Thyroid gland (tissue), 4 donors: ENCODE measurements at regions not wholly inside any gene's neighbourhood (a gene's known extent, or its start where the extent isn't known, plus 50 kb on each side); places are given as distances from the start of the nearest gene placed in this dataset.

ENCODE experiments used
- DNase-seq, 2 donors: peaks; one replicate each; pipeline ENCODE4 v3.0.0-alpha.2; 2019
- H3K27ac ChIP-seq, 3 donors: fragments of 200-600 bp; sonication (generic); 1 replicate in 2 of 3; 2 replicates in 1 of 3; pipeline ENCODE4 v1.5.1; 2016 to 2019; ENCODE audit warnings: mild to moderate bottlenecking in 1 of 3, moderate library complexity in 1 of 3
- H3K27me3 ChIP-seq: fragments of 200-600 bp; sonication (generic); one replicate; pipeline ENCODE4 v1.5.1; 2019
- H3K36me3 ChIP-seq, 2 donors: fragments of 200-600 bp; sonication (generic); one replicate each; pipeline ENCODE4 v1.5.1; 2016 to 2019
- H3K4me1 ChIP-seq, 2 donors: fragments of 200-600 bp; sonication (generic); one replicate each; pipeline ENCODE4 v1.5.1; 2017 to 2019
- H3K4me3 ChIP-seq, 3 donors: fragments of 200-600 bp; sonication (generic); replicated peaks in 1 of 3; 1 replicate in 2 of 3; 2 replicates in 1 of 3; pipeline ENCODE4 v1.5.1; 2016; ENCODE audit warnings: mild to moderate bottlenecking in 1 of 3
- H3K9me3 ChIP-seq: fragments of 200-600 bp; sonication (generic); one replicate; pipeline ENCODE4 v1.5.1; 2017
- POLR2A ChIP-seq, 2 donors: fragments of 450-650 bp; IDR thresholded peaks; one replicate each; pipeline ENCODE4 v1.6.1; 2017; ENCODE audit warnings: antibody characterized with exemption in 2 of 2, mild to moderate bottlenecking in 2 of 2, moderate library complexity in 1 of 2
- WGBS, 2 donors: methylation state at CpG; one replicate each; pipeline ENCODE4 v1.1.5; 2017; 5-methylcytosine and 5-hydroxymethylcytosine counted together
- intact Hi-C: fragments of 100-400 bp; cut with DNase I; formaldehyde crosslinking; loops from one replicate; pipeline ENCODE4 v1.15.1; 2023
- TF ChIP-seq, protein P1 (sequence below), 6 experiments: fragments of 200-600 bp in 3 of 6; fragments of 450-650 bp in 3 of 6; sonication (generic) in 3 of 6; IDR thresholded peaks; one replicate each; pipeline ENCODE4 v1.5.1; 2016 to 2019; ENCODE audit warnings: antibody characterized with exemption in 6 of 6, mild to moderate bottlenecking in 2 of 6, inconsistent platforms in 1 of 6, moderate library complexity in 1 of 6

DNA sequence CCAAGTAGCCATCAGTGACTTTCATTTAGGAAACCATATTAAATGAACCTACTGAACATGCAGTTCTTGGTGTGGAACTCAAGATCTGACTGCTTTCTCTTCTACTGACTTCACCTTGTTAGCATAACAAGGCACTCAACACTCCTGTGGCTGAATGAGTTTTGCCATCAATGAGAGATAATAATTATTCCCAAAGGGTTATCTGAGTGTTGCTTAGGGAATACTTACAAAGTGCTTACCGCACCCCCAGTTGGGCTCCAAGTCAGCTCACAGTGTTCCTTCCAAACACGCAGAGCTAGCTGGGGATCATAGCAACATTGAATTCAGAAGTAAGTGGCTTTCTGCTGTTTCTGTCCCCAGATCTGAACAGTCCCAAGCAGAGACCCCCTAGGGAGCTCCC lies 182.9 kb downstream of the SREK1 start:
- H3K9me3 ChIP-seq: no peaks in the 10 kb centered on the region
- H3K27me3 ChIP-seq: no peaks in the 10 kb centered on the region
- TF ChIP-seq, protein P1, sequence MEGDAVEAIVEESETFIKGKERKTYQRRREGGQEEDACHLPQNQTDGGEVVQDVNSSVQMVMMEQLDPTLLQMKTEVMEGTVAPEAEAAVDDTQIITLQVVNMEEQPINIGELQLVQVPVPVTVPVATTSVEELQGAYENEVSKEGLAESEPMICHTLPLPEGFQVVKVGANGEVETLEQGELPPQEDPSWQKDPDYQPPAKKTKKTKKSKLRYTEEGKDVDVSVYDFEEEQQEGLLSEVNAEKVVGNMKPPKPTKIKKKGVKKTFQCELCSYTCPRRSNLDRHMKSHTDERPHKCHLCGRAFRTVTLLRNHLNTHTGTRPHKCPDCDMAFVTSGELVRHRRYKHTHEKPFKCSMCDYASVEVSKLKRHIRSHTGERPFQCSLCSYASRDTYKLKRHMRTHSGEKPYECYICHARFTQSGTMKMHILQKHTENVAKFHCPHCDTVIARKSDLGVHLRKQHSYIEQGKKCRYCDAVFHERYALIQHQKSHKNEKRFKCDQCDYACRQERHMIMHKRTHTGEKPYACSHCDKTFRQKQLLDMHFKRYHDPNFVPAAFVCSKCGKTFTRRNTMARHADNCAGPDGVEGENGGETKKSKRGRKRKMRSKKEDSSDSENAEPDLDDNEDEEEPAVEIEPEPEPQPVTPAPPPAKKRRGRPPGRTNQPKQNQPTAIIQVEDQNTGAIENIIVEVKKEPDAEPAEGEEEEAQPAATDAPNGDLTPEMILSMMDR (IDR thresholded peaks at IDR 0.05): no peak
- TF ChIP-seq POLR2A (IDR thresholded peaks at IDR 0.05): no peak
- H3K4me1 ChIP-seq: peaks cover 18 to 20% of the 10 kb centered on the region in 2 donors
- no peak overlapping the region for H3K27ac ChIP-seq
- 80 to 90% methylated on average over 2 of the region's 2 CpGs for WGBS, 2 donors
- no peak for DNase-seq
- intact Hi-C loops: no loop called here
- H3K4me3 ChIP-seq: no peak overlapping the region
- no peaks in the 10 kb centered on the region for H3K36me3 ChIP-seq

DNA sequence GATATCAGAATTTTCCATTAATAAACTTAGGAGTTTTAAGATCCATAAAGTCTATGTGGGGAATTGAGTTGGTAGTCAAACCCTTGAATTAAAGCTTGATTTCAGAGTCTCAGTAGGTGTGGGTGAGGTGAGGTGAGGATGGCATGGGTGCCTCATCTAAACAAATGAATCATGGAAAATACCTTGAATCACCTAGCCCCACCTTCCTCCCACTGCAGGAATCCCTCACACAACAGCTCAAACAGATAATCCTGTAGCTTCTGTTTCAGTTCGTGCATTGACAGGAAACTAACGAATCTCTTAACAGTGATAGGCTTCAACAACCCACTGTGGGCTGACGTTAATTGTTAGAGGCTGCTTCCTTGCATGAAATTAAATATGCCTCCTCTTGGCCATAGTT lies 185.0 kb downstream of the SREK1 start:
- DNase-seq: no peak
- Histone ChIP-seq H3K36me3 (no peaks in the 10 kb centered on the region), H3K4me1 (peaks cover 13 to 15% of the 10 kb centered on the region in 2 donors), H3K9me3 (no peaks in the 10 kb centered on the region), H3K27ac (no peak overlapping the region), H3K4me3 (no peak overlapping the region), H3K27me3 (no peaks in the 10 kb centered on the region)
- TF ChIP-seq, protein P1 (IDR thresholded peaks at IDR 0.05): no peak
- no peak for TF ChIP-seq POLR2A (IDR thresholded peaks at IDR 0.05)
- 69 to 89% methylated on average over 3 of the region's 3 CpGs for WGBS, 2 donors
- intact Hi-C loops: no loop called here

DNA sequence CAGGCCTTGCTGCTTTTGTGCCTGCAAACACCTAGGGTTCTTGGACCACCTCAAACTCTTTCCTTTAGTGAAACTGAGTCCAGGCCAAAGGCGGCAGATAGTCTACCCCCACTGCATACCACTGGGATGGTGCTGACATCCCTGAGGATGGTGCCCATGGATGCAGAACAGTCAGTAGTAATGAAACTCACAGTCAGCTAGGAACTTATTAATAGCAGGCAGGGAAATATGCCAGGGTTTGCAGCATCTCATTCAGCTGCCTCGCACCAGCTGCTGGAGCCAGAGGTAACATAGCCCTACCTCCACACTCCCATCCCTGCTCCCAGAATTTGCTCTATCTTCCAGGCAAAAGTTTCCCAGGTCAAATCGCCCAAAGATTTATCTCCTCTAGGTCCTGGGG lies 189.1 kb downstream of the SREK1 start:
- 90 to 93% methylated on average over 3 of the region's 3 CpGs for WGBS, 2 donors
- intact Hi-C loops: no loop called here
- H3K4me3 ChIP-seq: no peak overlapping the region
- no peaks in the 10 kb centered on the region for H3K4me1 ChIP-seq
- no peak for DNase-seq
- TF ChIP-seq, protein P1 (IDR thresholded peaks at IDR 0.05): no peak
- TF ChIP-seq POLR2A (IDR thresholded peaks at IDR 0.05): no peak
- H3K27me3 ChIP-seq: no peaks in the 10 kb centered on the region
- no peak overlapping the region for H3K27ac ChIP-seq
- no peaks in the 10 kb centered on the region for H3K9me3 ChIP-seq
- no peaks in the 10 kb centered on the region for H3K36me3 ChIP-seq

DNA sequence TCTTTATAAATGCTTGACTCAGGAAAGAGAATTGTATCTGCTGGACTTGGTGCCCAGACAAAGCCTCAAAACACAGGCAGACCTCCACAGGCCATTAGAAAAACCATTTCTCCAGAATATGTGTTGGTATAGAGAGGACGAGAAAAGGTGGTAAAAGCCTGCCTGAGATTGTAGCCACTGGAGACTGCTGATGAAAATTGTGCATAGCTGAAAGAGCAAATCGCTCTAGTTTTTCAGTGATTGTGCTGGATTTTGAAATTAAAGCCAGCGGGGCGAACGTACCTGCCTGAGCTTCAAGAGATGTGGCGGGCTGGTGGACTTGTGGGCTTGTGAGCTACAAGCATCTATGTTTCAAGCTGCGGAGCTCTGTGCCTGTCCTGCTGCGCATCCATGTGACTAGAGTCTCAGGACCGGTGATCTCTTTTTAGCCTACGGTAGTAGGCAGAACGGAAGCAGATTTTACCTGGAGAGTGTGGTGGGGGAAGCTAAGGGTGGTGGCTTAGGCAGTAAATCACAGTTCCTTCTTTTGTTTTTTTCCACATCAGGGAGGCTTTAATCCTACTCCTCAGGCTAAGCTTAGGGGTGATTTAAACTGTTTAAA lies 193.6 kb downstream of the SREK1 start:
- intact Hi-C loops: no loop called here
- TF ChIP-seq, protein P1 (IDR thresholded peaks at IDR 0.05): no peak
- no peak for TF ChIP-seq POLR2A (IDR thresholded peaks at IDR 0.05)

DNA sequence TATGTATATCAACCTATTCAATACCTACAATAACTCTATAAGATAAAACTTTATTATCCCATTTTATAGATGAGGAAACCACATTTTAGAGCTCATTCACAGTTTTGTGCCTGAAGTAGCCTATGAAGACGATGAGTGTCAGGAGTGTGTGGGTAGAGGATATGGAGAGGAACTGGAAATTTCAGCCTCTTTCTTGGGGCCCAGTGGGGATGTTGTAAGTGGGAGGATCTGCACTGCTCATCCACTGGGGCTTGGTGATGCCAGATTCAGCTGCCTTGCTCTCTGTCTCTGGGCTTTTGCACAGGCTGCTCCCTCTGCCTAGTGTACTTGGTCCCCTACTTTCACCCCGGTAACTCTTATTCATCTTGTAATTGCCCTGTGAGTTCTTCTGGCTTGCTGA lies 194.7 kb downstream of the SREK1 start:
- no peak overlapping the region for H3K27ac ChIP-seq
- no peaks in the 10 kb centered on the region for H3K9me3 ChIP-seq
- H3K4me3 ChIP-seq: no peak overlapping the region
- TF ChIP-seq POLR2A (IDR thresholded peaks at IDR 0.05): no peak
- TF ChIP-seq, protein P1 (IDR thresholded peaks at IDR 0.05): no peak
- no peak for DNase-seq
- no peaks in the 10 kb centered on the region for H3K36me3 ChIP-seq
- H3K4me1 ChIP-seq: no peaks in the 10 kb centered on the region
- H3K27me3 ChIP-seq: no peaks in the 10 kb centered on the region
- WGBS, 2 donors: 95% methylated on average over 2 of the region's 2 CpGs
- intact Hi-C loops: no loop called here

More for the DNA sequence above, 193.6 kb downstream of the SREK1 start:
- no peak overlapping the region for H3K4me3 ChIP-seq
- no peaks in the 10 kb centered on the region for H3K36me3 ChIP-seq
- 81 to 82% methylated on average over 11 of the region's 11 CpGs for WGBS, 2 donors
- DNase-seq: no peak
- H3K27ac ChIP-seq: no peak overlapping the region
- no peaks in the 10 kb centered on the region for H3K27me3 ChIP-seq
- H3K4me1 ChIP-seq: no peaks in the 10 kb centered on the region
- H3K9me3 ChIP-seq: no peaks in the 10 kb centered on the region
